ENCODE measurements at regions not wholly inside any gene's neighbourhood (a gene's known extent, or its start where the extent isn't known, plus 50 kb on each side); places are given as distances from the start of the nearest gene placed in this dataset.

GRCh38 chr9:108377881-108378280 is 477.9 kb downstream of the ACTL7B start:
- H3K27ac ChIP-seq (ENCODE audit: insufficient read depth, low read length), result no peak overlapping the region
- H3K4ac ChIP-seq (ENCODE audit: low read depth, low read length), result no peak overlapping the region
- no peak overlapping the region for H3K9ac ChIP-seq (ENCODE audit: low read depth, low read length)
- no peak overlapping the region for H4K91ac ChIP-seq (ENCODE audit: insufficient read depth, low read depth, low read length)
- H3K14ac ChIP-seq (replicated peaks; ENCODE audit: low read depth, low read length), result no peak overlapping the region
- H3K56ac ChIP-seq (ENCODE audit: extremely low read depth, insufficient read depth, low read length), result no peak overlapping the region
- H4K8ac ChIP-seq (ENCODE audit: low read depth in 2 of 2, low read length in 2 of 2), result no peak overlapping the region
- POLR2A ChIA-PET (ENCODE audit: unreplicated experiment), result no interaction called here
- H2BK5ac ChIP-seq (ENCODE audit: low read depth, low read length, poor library complexity, severe bottlenecking), result no peak overlapping the region
- H2AK9ac ChIP-seq (replicated peaks; ENCODE audit: low read depth, low read length, poor library complexity), result no peak overlapping the region
- in situ Hi-C loops (cut with MboI; ENCODE audit: low sequenced_read_pairs), result no loop called here
- ATAC-seq (ENCODE audit: low read depth) (no peak), DNase-seq (no peak)
- dilution Hi-C loops (cut with HindIII; ENCODE audit: low sequenced_read_pairs, unreplicated experiment), result no loop called here
- H2AFZ ChIP-seq (replicated peaks; ENCODE audit: low read length, poor library complexity), result no peak overlapping the region
- intact Hi-C loops (cut with micrococcal nuclease), result no loop called here
- H3K9me1 ChIP-seq (ENCODE audit: insufficient read depth, low read length), result no peaks in the 10 kb centered on the region; the same call in 1 of the 2 replicates
- no peak overlapping the region for H2BK20ac ChIP-seq (ENCODE audit: low read depth, low read length)
- H3K18ac ChIP-seq (ENCODE audit: low read depth, low read length), result no peak overlapping the region
- no peaks in the 10 kb centered on the region for H3K79me1 ChIP-seq (ENCODE audit: low read depth in 1 of 2, low read length in 2 of 2)
- H3K4me2 ChIP-seq (ENCODE audit: low read depth, low read length), result no peak overlapping the region
- no peak overlapping the region for H2AK5ac ChIP-seq (ENCODE audit: low read depth, low read length)
- no CpG with 5 or more reads among the region's 2 CpGs for WGBS, 2 experiments (ENCODE audit: extremely low coverage in 2 of 2, insufficient read length in 1 of 2)
- TF ChIP-seq CHD1 (IDR thresholded peaks at IDR 0.05; ENCODE audit: low read depth, low read length) (no peak), CTCF (conservative IDR thresholded peaks at IDR 0.05; ENCODE audit: low read depth, low read length) (no peak), CEBPB (IDR thresholded peaks at IDR 0.05; ENCODE audit: low read depth, low read length) (no peak), USF2 (IDR thresholded peaks at IDR 0.05; ENCODE audit: low read depth, low read length) (no peak), RAD21 (IDR thresholded peaks at IDR 0.05; ENCODE audit: low read length) (no peak), MXI1 (IDR thresholded peaks at IDR 0.05; ENCODE audit: borderline replicate concordance, low read depth, low read length) (no peak), ELK1 (IDR thresholded peaks at IDR 0.05; ENCODE audit: borderline replicate concordance, low read depth, low read length) (no peak), RCOR1 (IDR thresholded peaks at IDR 0.05; ENCODE audit: insufficient replicate concordance, low read length) (no peak), BHLHE40 (IDR thresholded peaks at IDR 0.05; ENCODE audit: low read depth, low read length) (no peak), MAFK (IDR thresholded peaks at IDR 0.05; ENCODE audit: low read depth, low read length) (no peak), FOS (IDR thresholded peaks at IDR 0.05; ENCODE audit: low read depth, low read length) (no peak), POLR2A (IDR thresholded peaks at IDR 0.05; ENCODE audit: low read depth, low read length) (no peak), RFX5 (IDR thresholded peaks at IDR 0.05; ENCODE audit: low read depth, low read length) (no peak), SMC3 (IDR thresholded peaks at IDR 0.05; ENCODE audit: low read depth, low read length) (no peak), MAZ (IDR thresholded peaks at IDR 0.05; ENCODE audit: borderline replicate concordance, low read depth, low read length) (no peak), NFE2L2 (IDR thresholded peaks at IDR 0.05; ENCODE audit: low read depth, low read length) (no peak)
- H4K5ac ChIP-seq (ENCODE audit: low read depth, low read length), result no peak overlapping the region; the same call in 1 of the 2 replicates
- H3K27me3 ChIP-seq (ENCODE audit: control insufficient read depth, insufficient read depth, low read length), result no peaks in the 10 kb centered on the region
- peaks cover 4% of the 10 kb centered on the region; the same call in 1 of the 2 replicates for H3K4me1 ChIP-seq (ENCODE audit: control insufficient read depth, insufficient read depth, low read length)
- BruUV-seq (replicated peaks), result no TSS peak
- no peak overlapping the region for H2BK15ac ChIP-seq (ENCODE audit: low read depth, low read length)
- H4K20me1 ChIP-seq (ENCODE audit: insufficient read depth, low read length), result no peaks in the 10 kb centered on the region
- no peaks in the 10 kb centered on the region for H3K36me3 ChIP-seq (ENCODE audit: control insufficient read depth, insufficient read depth, low read length)
- H3K23ac ChIP-seq (ENCODE audit: low read depth, low read length), result no peak overlapping the region
- no peaks in the 10 kb centered on the region for H3K9me3 ChIP-seq (ENCODE audit: control insufficient read depth, insufficient read depth, low read length)
- no peak overlapping the region for H2BK120ac ChIP-seq (ENCODE audit: low read depth, low read length)
- CTCF ChIA-PET, result no interaction called here
- no peak overlapping the region for H3K4me3 ChIP-seq (ENCODE audit: insufficient read depth, low read depth, low read length)
